ENCODE measurements at regions not wholly inside any gene's neighbourhood (a gene's known extent, or its start where the extent isn't known, plus 50 kb on each side); places are given as distances from the start of the nearest gene placed in this dataset.

DNA sequence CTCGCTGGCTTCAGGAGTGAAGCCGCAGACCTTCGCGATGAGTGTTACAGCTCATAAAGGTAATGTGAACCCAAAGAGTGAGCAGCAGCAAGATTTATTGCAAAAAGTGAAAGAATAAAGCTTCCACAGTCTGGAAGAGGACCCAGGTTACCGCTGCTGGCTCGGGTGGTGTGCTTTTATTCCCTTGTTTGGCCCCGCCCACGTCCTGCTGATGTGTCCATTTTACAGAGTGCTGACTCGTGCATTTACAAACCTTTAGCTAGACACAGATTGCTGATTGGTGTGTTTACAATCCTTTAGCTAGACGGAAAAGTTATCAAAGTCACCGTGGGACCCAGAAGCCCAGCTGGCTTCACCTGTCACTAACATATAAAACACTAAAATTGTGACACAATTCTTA is 1464.5 kb downstream of the ZPLD1 start:
- Histone ChIP-seq H3K27me3 (ENCODE audit: control insufficient read depth, insufficient read depth, low read length) (no peaks in the 10 kb centered on the region), H3K9me3 (ENCODE audit: control insufficient read depth, low read depth, low read length) (no peaks in the 10 kb centered on the region), H3K4me1 (ENCODE audit: control insufficient read depth, insufficient read depth, low read length) (no peaks in the 10 kb centered on the region), H3K27ac (ENCODE audit: low read length) (no peak overlapping the region), H3K4me3 (ENCODE audit: low read length) (no peak overlapping the region), H3K36me3 (ENCODE audit: control insufficient read depth, insufficient read depth, low read length) (no peaks in the 10 kb centered on the region)
- no peak for DNase-seq
- 100% methylated on average over 1 of the region's 11 CpGs for WGBS (ENCODE audit: insufficient coverage, low lambda C conversion rate)

DNA sequence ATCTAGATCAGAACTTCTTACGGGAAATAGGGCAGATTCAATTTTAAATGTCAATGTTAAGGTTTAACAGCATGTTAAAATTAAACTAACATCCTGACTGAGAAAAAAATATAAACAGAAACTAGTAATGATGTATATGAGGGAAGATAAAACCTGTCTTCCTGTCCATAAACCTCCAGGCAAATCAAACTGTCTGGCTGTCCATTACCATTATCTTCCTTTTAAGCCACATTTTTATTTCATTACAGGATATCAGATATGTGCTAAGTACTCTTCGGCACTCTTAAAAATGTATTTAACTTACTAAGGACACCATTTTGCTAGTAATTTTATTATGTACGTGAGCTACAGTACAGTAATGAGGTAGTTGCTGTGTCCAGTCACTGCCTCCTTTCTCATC is 1461.7 kb upstream of the ALCAM start:
- H3K9me3 ChIP-seq (ENCODE audit: control insufficient read depth, low read depth, low read length), result no peaks in the 10 kb centered on the region
- H3K27me3 ChIP-seq (ENCODE audit: control insufficient read depth, insufficient read depth, low read length), result no peaks in the 10 kb centered on the region
- H3K4me3 ChIP-seq (ENCODE audit: low read length), result no peak overlapping the region
- no peak overlapping the region for H3K27ac ChIP-seq (ENCODE audit: low read length)
- DNase-seq, result no peak
- H3K4me1 ChIP-seq (ENCODE audit: control insufficient read depth, insufficient read depth, low read length), result no peaks in the 10 kb centered on the region
- WGBS (ENCODE audit: insufficient coverage, low lambda C conversion rate), result 86% methylated on average over 2 of the region's 3 CpGs
- H3K36me3 ChIP-seq (ENCODE audit: control insufficient read depth, insufficient read depth, low read length), result no peaks in the 10 kb centered on the region

DNA sequence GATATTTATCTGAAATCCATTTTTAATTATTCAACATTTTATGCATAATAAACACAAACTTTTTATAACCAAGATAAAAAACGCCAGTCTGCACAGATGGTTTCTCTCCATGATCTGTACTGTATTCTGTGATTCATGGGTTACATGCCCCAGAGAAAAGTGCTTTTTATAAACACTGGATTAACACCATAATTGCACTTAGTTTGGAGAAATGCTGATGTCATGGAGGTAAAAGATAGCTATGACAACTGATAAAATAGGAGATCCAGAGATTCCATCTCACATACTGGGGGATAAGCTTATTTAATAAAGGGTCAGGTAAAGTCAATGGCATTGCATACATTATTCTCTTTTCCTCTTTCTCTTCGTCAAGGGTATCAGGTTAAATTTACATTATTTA is 1460.4 kb upstream of the ALCAM start:
- Histone ChIP-seq H3K4me1 (ENCODE audit: control insufficient read depth, insufficient read depth, low read length) (no peaks in the 10 kb centered on the region), H3K4me3 (ENCODE audit: low read length) (no peak overlapping the region), H3K9me3 (ENCODE audit: control insufficient read depth, low read depth, low read length) (no peaks in the 10 kb centered on the region), H3K27me3 (ENCODE audit: control insufficient read depth, insufficient read depth, low read length) (no peaks in the 10 kb centered on the region), H3K27ac (ENCODE audit: low read length) (no peak overlapping the region), H3K36me3 (ENCODE audit: control insufficient read depth, insufficient read depth, low read length) (no peaks in the 10 kb centered on the region)
- 57% methylated on average over 1 of the region's 2 CpGs for WGBS (ENCODE audit: insufficient coverage, low lambda C conversion rate)
- no peak for DNase-seq

DNA sequence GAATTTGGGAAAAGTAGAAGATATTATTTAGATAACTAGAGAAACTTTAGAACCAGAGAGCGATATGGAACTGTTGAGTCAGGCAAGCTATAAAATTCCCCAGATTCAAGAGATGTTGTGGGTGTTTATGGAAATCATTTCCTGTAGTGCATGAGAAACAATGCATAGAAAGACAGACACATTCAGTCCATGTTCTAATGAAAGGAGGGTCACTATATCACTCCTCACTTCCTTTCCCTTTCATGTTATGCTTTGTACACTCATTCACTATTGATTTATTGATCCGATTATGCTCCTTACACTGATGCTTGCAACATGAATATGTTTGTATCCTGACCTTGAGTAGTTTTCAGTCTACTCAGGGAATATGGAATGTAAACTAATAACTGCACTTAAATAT is 1459.9 kb upstream of the ALCAM start:
- Histone ChIP-seq H3K27me3 (ENCODE audit: control insufficient read depth, insufficient read depth, low read length) (no peaks in the 10 kb centered on the region), H3K4me3 (ENCODE audit: low read length) (no peak overlapping the region), H3K9me3 (ENCODE audit: control insufficient read depth, low read depth, low read length) (no peaks in the 10 kb centered on the region), H3K36me3 (ENCODE audit: control insufficient read depth, insufficient read depth, low read length) (no peaks in the 10 kb centered on the region), H3K4me1 (ENCODE audit: control insufficient read depth, insufficient read depth, low read length) (no peaks in the 10 kb centered on the region), H3K27ac (ENCODE audit: low read length) (no peak overlapping the region)
- WGBS (ENCODE audit: insufficient coverage, low lambda C conversion rate), result 100% methylated on average over 1 of the region's 2 CpGs
- no peak for DNase-seq

DNA sequence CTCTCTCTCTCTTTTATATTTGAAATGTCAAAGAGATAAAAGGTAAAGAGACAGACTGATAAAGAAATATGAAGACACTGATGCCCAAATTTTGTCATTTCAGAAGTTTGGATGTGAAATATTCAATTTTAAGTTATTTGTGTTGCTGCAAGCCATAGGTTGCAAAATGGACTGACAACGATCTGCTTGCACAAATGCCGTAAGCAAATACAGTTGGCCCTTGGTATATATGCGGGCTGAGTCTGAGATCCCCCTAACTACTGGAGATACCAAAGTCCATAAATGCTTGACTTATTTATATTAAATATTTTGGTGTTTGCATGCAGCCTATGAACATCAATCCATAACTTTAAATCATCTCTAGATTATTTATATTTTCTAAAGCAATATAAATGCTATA is 1459.1 kb upstream of the ALCAM start:
- WGBS (ENCODE audit: insufficient coverage, low lambda C conversion rate), result no CpG with 5 or more reads among the region's 3 CpGs

DNA sequence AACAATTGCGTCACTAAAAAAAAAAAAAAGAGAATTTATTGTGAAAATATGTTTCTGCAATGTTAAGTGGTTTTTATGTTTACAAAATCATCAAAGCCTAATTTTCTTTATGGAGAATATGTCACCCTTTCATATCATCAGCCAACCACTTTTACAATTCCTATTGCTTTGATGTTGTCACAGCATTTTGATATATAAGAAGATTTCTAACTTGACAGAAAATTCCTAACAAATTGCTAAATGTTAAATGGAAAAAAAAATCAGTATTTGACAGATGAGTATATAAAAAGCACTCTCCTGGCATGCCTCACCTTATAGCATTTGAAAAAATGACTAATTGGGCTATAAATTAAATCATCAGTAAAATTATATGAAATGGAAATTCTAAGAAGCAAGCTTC is 1457.3 kb upstream of the ALCAM start:
- no peak for DNase-seq
- Histone ChIP-seq H3K4me3 (ENCODE audit: low read length) (no peak overlapping the region), H3K36me3 (ENCODE audit: control insufficient read depth, insufficient read depth, low read length) (no peaks in the 10 kb centered on the region), H3K27me3 (ENCODE audit: control insufficient read depth, insufficient read depth, low read length) (no peaks in the 10 kb centered on the region), H3K27ac (ENCODE audit: low read length) (no peak overlapping the region), H3K4me1 (ENCODE audit: control insufficient read depth, insufficient read depth, low read length) (no peaks in the 10 kb centered on the region), H3K9me3 (ENCODE audit: control insufficient read depth, low read depth, low read length) (no peaks in the 10 kb centered on the region)
- 100% methylated on average over 1 of the region's 1 CpG for WGBS (ENCODE audit: insufficient coverage, low lambda C conversion rate)

More for the DNA sequence above, 1459.1 kb upstream of the ALCAM start:
- no peak overlapping the region for H3K4me3 ChIP-seq (ENCODE audit: low read length)
- no peaks in the 10 kb centered on the region for H3K4me1 ChIP-seq (ENCODE audit: control insufficient read depth, insufficient read depth, low read length)
- no peaks in the 10 kb centered on the region for H3K9me3 ChIP-seq (ENCODE audit: control insufficient read depth, low read depth, low read length)
- H3K27ac ChIP-seq (ENCODE audit: low read length), result no peak overlapping the region
- no peaks in the 10 kb centered on the region for H3K36me3 ChIP-seq (ENCODE audit: control insufficient read depth, insufficient read depth, low read length)
- no peaks in the 10 kb centered on the region for H3K27me3 ChIP-seq (ENCODE audit: control insufficient read depth, insufficient read depth, low read length)
- no peak for DNase-seq

DNA sequence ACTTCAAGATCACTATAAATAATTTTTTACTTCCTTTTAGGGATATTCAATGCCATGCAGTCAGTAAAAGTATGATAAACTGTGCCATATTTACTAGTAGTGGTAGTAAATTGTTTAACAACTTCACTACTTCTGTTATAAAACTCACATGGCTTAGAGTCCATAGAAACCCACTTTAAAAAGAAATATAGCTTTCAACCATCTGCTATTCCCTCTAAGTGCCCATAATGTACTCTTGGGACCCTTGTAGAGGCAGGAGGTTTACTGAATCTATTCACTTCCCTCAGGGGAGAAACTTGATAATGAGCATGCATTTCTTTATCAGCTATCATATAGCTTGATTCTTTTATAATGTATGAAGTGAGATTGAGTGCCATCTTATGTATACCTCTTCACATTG is 1448.4 kb upstream of the ALCAM start:
- H3K36me3 ChIP-seq (ENCODE audit: control insufficient read depth, insufficient read depth, low read length), result no peaks in the 10 kb centered on the region
- H3K27me3 ChIP-seq (ENCODE audit: control insufficient read depth, insufficient read depth, low read length), result no peaks in the 10 kb centered on the region
- no peak for DNase-seq
- H3K27ac ChIP-seq (ENCODE audit: low read length), result no peak overlapping the region
- no peaks in the 10 kb centered on the region for H3K4me1 ChIP-seq (ENCODE audit: control insufficient read depth, insufficient read depth, low read length)
- no peak overlapping the region for H3K4me3 ChIP-seq (ENCODE audit: low read length)
- H3K9me3 ChIP-seq (ENCODE audit: control insufficient read depth, low read depth, low read length), result no peaks in the 10 kb centered on the region

DNA sequence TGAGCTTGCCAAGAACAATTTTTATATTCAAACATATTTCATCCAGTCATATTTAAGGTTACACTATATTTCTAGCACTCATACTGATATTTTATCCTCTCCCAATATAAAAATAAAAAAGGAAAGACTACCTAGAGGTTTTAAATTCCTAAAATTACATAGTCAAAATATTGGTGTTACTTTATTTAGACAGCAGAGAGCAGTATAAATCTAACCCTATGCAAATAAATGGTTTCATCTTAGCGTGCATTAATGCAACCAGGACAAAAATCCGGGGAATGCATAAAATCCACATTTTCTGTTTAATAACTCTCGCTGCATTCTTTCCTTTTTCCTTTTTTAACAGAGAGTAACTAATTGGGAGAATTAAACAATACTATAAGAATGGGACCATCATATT is 1447.4 kb upstream of the ALCAM start:
- 41% methylated on average over 2 of the region's 3 CpGs for WGBS (ENCODE audit: insufficient coverage, low lambda C conversion rate)
- Histone ChIP-seq H3K27ac (ENCODE audit: low read length) (no peak overlapping the region), H3K36me3 (ENCODE audit: control insufficient read depth, insufficient read depth, low read length) (no peaks in the 10 kb centered on the region), H3K27me3 (ENCODE audit: control insufficient read depth, insufficient read depth, low read length) (no peaks in the 10 kb centered on the region), H3K4me1 (ENCODE audit: control insufficient read depth, insufficient read depth, low read length) (no peaks in the 10 kb centered on the region), H3K9me3 (ENCODE audit: control insufficient read depth, low read depth, low read length) (no peaks in the 10 kb centered on the region), H3K4me3 (ENCODE audit: low read length) (no peak overlapping the region)
- no peak for DNase-seq

DNA sequence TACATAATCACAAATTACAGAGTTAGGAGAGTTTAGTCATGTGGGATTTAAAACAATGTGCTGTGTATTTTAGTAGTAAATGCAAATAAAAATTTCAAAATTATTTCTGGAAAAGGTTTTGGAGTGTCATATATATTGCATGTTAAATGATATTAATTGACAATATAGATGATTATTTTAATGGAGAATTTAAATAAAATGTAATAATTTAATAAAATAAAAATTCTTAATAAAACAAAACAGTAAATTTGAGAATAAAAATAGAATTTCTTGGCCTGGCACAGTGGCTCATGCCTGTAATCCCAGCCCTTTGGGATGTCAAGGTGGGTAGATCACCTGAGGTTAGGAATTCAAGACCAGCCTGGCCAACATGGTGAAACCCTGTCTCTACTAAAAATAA is 1442.8 kb upstream of the ALCAM start:
- Histone ChIP-seq H3K36me3 (ENCODE audit: control insufficient read depth, insufficient read depth, low read length) (no peaks in the 10 kb centered on the region), H3K27me3 (ENCODE audit: control insufficient read depth, insufficient read depth, low read length) (no peaks in the 10 kb centered on the region), H3K4me1 (ENCODE audit: control insufficient read depth, insufficient read depth, low read length) (no peaks in the 10 kb centered on the region), H3K4me3 (ENCODE audit: low read length) (no peak overlapping the region), H3K27ac (ENCODE audit: low read length) (no peak overlapping the region), H3K9me3 (ENCODE audit: control insufficient read depth, low read depth, low read length) (no peaks in the 10 kb centered on the region)
- no peak for DNase-seq

DNA sequence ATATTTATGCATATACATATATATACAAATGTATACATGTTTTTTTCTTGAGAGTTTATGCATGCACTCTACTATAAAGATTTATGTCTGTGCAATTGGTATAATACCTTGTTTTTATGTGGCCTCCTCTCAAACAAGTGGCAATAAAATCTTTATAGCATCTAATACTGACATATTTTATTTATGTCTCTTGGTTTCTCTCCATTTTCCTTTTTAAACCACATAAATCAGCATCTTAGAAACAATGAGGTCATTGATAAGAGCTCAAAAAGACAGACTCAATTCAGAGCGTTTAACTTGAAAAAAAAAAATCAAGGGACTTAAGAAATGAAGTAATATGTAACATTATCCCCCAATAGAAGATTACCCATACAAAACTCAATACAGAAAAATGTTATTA is 1442.2 kb upstream of the ALCAM start:
- H3K36me3 ChIP-seq (ENCODE audit: control insufficient read depth, insufficient read depth, low read length), result no peaks in the 10 kb centered on the region
- H3K4me3 ChIP-seq (ENCODE audit: low read length), result no peak overlapping the region
- WGBS (ENCODE audit: insufficient coverage, low lambda C conversion rate), result no CpG with 5 or more reads among the region's 1 CpG
- no peaks in the 10 kb centered on the region for H3K27me3 ChIP-seq (ENCODE audit: control insufficient read depth, insufficient read depth, low read length)
- no peak for DNase-seq
- H3K4me1 ChIP-seq (ENCODE audit: control insufficient read depth, insufficient read depth, low read length), result no peaks in the 10 kb centered on the region
- no peak overlapping the region for H3K27ac ChIP-seq (ENCODE audit: low read length)
- H3K9me3 ChIP-seq (ENCODE audit: control insufficient read depth, low read depth, low read length), result no peaks in the 10 kb centered on the region

DNA sequence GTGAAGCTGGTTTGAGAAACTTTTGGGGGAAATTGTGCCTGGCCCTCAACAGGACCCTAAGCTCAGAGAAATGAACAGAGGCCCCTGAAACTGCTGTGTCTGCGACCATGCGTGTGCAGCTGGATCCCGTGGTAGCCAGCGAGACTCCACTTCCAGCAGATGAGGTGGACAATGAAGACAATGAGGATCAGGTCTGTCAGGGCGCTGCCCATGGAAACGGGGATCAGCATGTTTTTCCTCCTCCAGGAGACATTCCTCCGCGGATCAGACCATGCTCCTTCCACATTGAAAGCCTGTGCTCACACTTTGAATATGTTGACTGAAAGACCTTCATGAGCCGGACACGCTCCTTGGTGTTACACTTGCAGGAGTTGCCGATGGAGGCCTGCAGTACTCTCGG is 1439.8 kb upstream of the ALCAM start:
- no peaks in the 10 kb centered on the region for H3K36me3 ChIP-seq (ENCODE audit: control insufficient read depth, insufficient read depth, low read length)
- no peak overlapping the region for H3K27ac ChIP-seq (ENCODE audit: low read length)
- H3K27me3 ChIP-seq (ENCODE audit: control insufficient read depth, insufficient read depth, low read length), result no peaks in the 10 kb centered on the region
- no peaks in the 10 kb centered on the region for H3K4me1 ChIP-seq (ENCODE audit: control insufficient read depth, insufficient read depth, low read length)
- no CpG with 5 or more reads among the region's 12 CpGs for WGBS (ENCODE audit: insufficient coverage, low lambda C conversion rate)
- no peak for DNase-seq
- no peak overlapping the region for H3K4me3 ChIP-seq (ENCODE audit: low read length)
- no peaks in the 10 kb centered on the region for H3K9me3 ChIP-seq (ENCODE audit: control insufficient read depth, low read depth, low read length)
